Osteocyte (in vitro differentiated cells): ENCODE measurements at regions not wholly inside any gene's neighbourhood (a gene's known extent, or its start where the extent isn't known, plus 50 kb on each side); places are given as distances from the start of the nearest gene placed in this dataset.

Source experiments
- DNase-seq: peaks from one replicate; pipeline ENCODE4 v3.0.0; 2021; ENCODE audit warnings: mixed read lengths; ENCODE audit not compliant: unreplicated experiment; ENCODE audit errors: extremely low spot score
- H3K27ac Mint-ChIP-seq: one replicate; pipeline ENCODE4 v1.8.0; 2021; ENCODE audit warnings: mild to moderate bottlenecking, mixed read lengths; ENCODE audit not compliant: unreplicated experiment
- H3K27me3 Mint-ChIP-seq: one replicate; pipeline ENCODE4 v1.8.0; 2021; ENCODE audit warnings: mixed read lengths; ENCODE audit not compliant: unreplicated experiment
- H3K36me3 Mint-ChIP-seq: one replicate; pipeline ENCODE4 v1.8.0; 2021; ENCODE audit warnings: mixed read lengths; ENCODE audit not compliant: unreplicated experiment
- H3K4me1 Mint-ChIP-seq: one replicate; pipeline ENCODE4 v1.8.0; 2021; ENCODE audit warnings: mixed read lengths; ENCODE audit not compliant: unreplicated experiment
- H3K4me3 Mint-ChIP-seq: one replicate; pipeline ENCODE4 v1.8.0; 2021; ENCODE audit warnings: mild to moderate bottlenecking, moderate library complexity, mixed read lengths; ENCODE audit not compliant: unreplicated experiment
- H3K9me3 Mint-ChIP-seq: one replicate; pipeline ENCODE4 v1.8.0; 2021; ENCODE audit warnings: mixed read lengths; ENCODE audit not compliant: unreplicated experiment
- CTCF ChIP-seq: fragments of 200-600 bp; sonication (generic); IDR thresholded peaks from 2 replicates; pipeline ENCODE4 v1.5.0; 2021; ENCODE audit warnings: antibody characterized with exemption, mild to moderate bottlenecking, moderate library complexity

GRCh38 chr1:201739080-201739479 lies 89.9 kb upstream of the IPO9 start:
- H3K4me3 Mint-ChIP-seq, result peak overlapping the region; percentile 99
- peaks cover 10% of the 10 kb centered on the region for H3K36me3 Mint-ChIP-seq
- TF ChIP-seq CTCF, result no peak
- DNase-seq, result no peak
- no peaks in the 10 kb centered on the region for H3K27me3 Mint-ChIP-seq
- peak overlapping the region; percentile 99 for H3K27ac Mint-ChIP-seq
- H3K4me1 Mint-ChIP-seq, result peaks cover 84% of the 10 kb centered on the region
- H3K9me3 Mint-ChIP-seq, result no peaks in the 10 kb centered on the region

GRCh38 chr1:201739492-201740085 lies 89.4 kb upstream of the IPO9 start:
- Mint-ChIP-seq H3K36me3 (peaks cover 11% of the 10 kb centered on the region), H3K27me3 (no peaks in the 10 kb centered on the region), H3K4me1 (peaks cover 82% of the 10 kb centered on the region), H3K4me3 (peak overlapping the region; percentile 99), H3K27ac (peak overlapping the region; percentile 99), H3K9me3 (no peaks in the 10 kb centered on the region)
- DNase-seq, result no peak
- no peak for TF ChIP-seq CTCF

GRCh38 chr1:201740086-201740541 lies 88.8 kb upstream of the IPO9 start:
- Mint-ChIP-seq H3K9me3 (no peaks in the 10 kb centered on the region), H3K27ac (peak overlapping the region; percentile 99), H3K4me1 (peaks cover 82% of the 10 kb centered on the region), H3K36me3 (peaks cover 16% of the 10 kb centered on the region), H3K27me3 (no peaks in the 10 kb centered on the region), H3K4me3 (peak overlapping the region; percentile 99)
- TF ChIP-seq CTCF, result no peak
- DNase-seq, result no peak

- peaks cover 82% of the 10 kb centered on the region for H3K4me1 Mint-ChIP-seq
- H3K4me3 Mint-ChIP-seq, result peak overlapping the region; percentile 99
- H3K9me3 Mint-ChIP-seq, result no peaks in the 10 kb centered on the region
- H3K27me3 Mint-ChIP-seq, result no peaks in the 10 kb centered on the region
- DNase-seq, result no peak
- H3K27ac Mint-ChIP-seq, result peak overlapping the region; percentile 99
- H3K36me3 Mint-ChIP-seq, result peaks cover 21% of the 10 kb centered on the region
- no peak for TF ChIP-seq CTCF
Measured at GRCh38 chr1:201740670-201741111, 88.3 kb upstream of the IPO9 start.

GRCh38 chr1:201741763-201742342 lies 87.1 kb upstream of the IPO9 start:
- DNase-seq, result no peak
- H3K27me3 Mint-ChIP-seq, result no peaks in the 10 kb centered on the region
- H3K4me1 Mint-ChIP-seq, result peaks cover 82% of the 10 kb centered on the region
- peak overlapping the region; percentile 99 for H3K4me3 Mint-ChIP-seq
- no peaks in the 10 kb centered on the region for H3K9me3 Mint-ChIP-seq
- H3K27ac Mint-ChIP-seq, result peak overlapping the region; percentile 99
- peaks cover 23% of the 10 kb centered on the region for H3K36me3 Mint-ChIP-seq
- TF ChIP-seq CTCF, result no peak
